ENCODE measurements at regions not wholly inside any gene's neighbourhood (a gene's known extent, or its start where the extent isn't known, plus 50 kb on each side); places are given as distances from the start of the nearest gene placed in this dataset.

GRCh38 chr7:17501441-17502212 lies 203.2 kb downstream of the AHR start:
- intact Hi-C loops (cut with DNase I, micrococcal nuclease), result no loop called here
- DNase-seq (no peak), ATAC-seq (no peak)

GRCh38 chr7:17502213-17503060 lies 204.0 kb downstream of the AHR start:
- DNase-seq (no peak), ATAC-seq (no peak)
- intact Hi-C loops (cut with DNase I, micrococcal nuclease), result no loop called here

- ATAC-seq (peak; percentile 95), DNase-seq (peak; percentile 36 to 70)
Observed at GRCh38 chr7:17506095-17506494, 207.6 kb downstream of the AHR start.

GRCh38 chr7:17506596-17506995 lies 208.1 kb downstream of the AHR start:
- DNase-seq (no peak), ATAC-seq (no peak)
- intact Hi-C loops (cut with DNase I, micrococcal nuclease), result no loop called here

More at GRCh38 chr7:17506095-17506494, 207.6 kb downstream of the AHR start:
- intact Hi-C loops (cut with DNase I, micrococcal nuclease), result no loop called here

GRCh38 chr7:17507717-17508116 lies 209.3 kb downstream of the AHR start:
- intact Hi-C loops (cut with DNase I, micrococcal nuclease), result no loop called here
- no peak for DNase-seq
- no peak for ATAC-seq

- DNase-seq (no peak), ATAC-seq (no peak)
- intact Hi-C loops (cut with DNase I, micrococcal nuclease), result no loop called here
Observed at GRCh38 chr7:17512181-17512675, 213.8 kb downstream of the AHR start.

GRCh38 chr7:17516771-17517170 lies 218.3 kb downstream of the AHR start:
- DNase-seq (no peak), ATAC-seq (no peak)
- intact Hi-C loops (cut with DNase I, micrococcal nuclease), result no loop called here

GRCh38 chr7:17520941-17521340 lies 222.5 kb downstream of the AHR start:
- ATAC-seq (no peak), DNase-seq (no peak)
- intact Hi-C loops (cut with DNase I, micrococcal nuclease), result no loop called here

GRCh38 chr7:17521437-17521836 lies 223.0 kb downstream of the AHR start:
- ATAC-seq (no peak), DNase-seq (no peak)
- intact Hi-C loops (cut with DNase I, micrococcal nuclease), result no loop called here

GRCh38 chr7:17523813-17524739 lies 225.6 kb downstream of the AHR start:
- ATAC-seq (peak; percentile 87), DNase-seq (peak in 1 of 2 donors; percentile 17)
- intact Hi-C loops (cut with DNase I, micrococcal nuclease), result no loop called here

GRCh38 chr7:17524746-17525145 lies 226.3 kb downstream of the AHR start:
- ATAC-seq, result no peak
- intact Hi-C loops (cut with DNase I, micrococcal nuclease), result no loop called here
- no peak for DNase-seq

- ATAC-seq, result no peak
- intact Hi-C loops (cut with DNase I, micrococcal nuclease), result no loop called here
- DNase-seq, result no peak
Observed at GRCh38 chr7:17526621-17527020, 228.2 kb downstream of the AHR start.

GRCh38 chr7:17528636-17529035 lies 230.2 kb downstream of the AHR start:
- ATAC-seq (no peak), DNase-seq (no peak)
- intact Hi-C loops (cut with DNase I, micrococcal nuclease), result no loop called here

- ATAC-seq, result no peak
- intact Hi-C loops (cut with DNase I, micrococcal nuclease), result no loop called here
Observed at GRCh38 chr7:17530244-17530643, 231.8 kb downstream of the AHR start.

GRCh38 chr7:17530741-17531421 lies 232.4 kb downstream of the AHR start:
- no peak for ATAC-seq
- intact Hi-C loops (cut with DNase I, micrococcal nuclease), result no loop called here
- DNase-seq, result no peak

More at GRCh38 chr7:17530244-17530643, 231.8 kb downstream of the AHR start:
- DNase-seq, result no peak

- intact Hi-C loops (cut with DNase I, micrococcal nuclease), result no loop called here
- peak in 1 of 2 donors; percentile 28 for DNase-seq
- ATAC-seq, result peak; percentile 72
Observed at GRCh38 chr7:17532861-17533404, 234.5 kb downstream of the AHR start.

GRCh38 chr7:17534348-17534747 lies 235.9 kb downstream of the AHR start:
- DNase-seq (no peak), ATAC-seq (no peak)
- intact Hi-C loops (cut with DNase I, micrococcal nuclease), result no loop called here

- ATAC-seq (no peak), DNase-seq (no peak)
- intact Hi-C loops (cut with DNase I, micrococcal nuclease), result no loop called here
Observed at GRCh38 chr7:17535776-17536175, 237.3 kb downstream of the AHR start.

All from left colon (tissue), 2 donors.